GM18517 (cell line): ENCODE measurements at regions not wholly inside any gene's neighbourhood (a gene's known extent, or its start where the extent isn't known, plus 50 kb on each side); places are given as distances from the start of the nearest gene placed in this dataset.

Experiments
- ATAC-seq: cut with Tn5 transposase; IDR thresholded peaks from one replicate; pipeline ENCODE4 v1.9.1; 2021; ENCODE audit warnings: mild to moderate bottlenecking, moderate library complexity; ENCODE audit not compliant: unreplicated experiment

DNA sequence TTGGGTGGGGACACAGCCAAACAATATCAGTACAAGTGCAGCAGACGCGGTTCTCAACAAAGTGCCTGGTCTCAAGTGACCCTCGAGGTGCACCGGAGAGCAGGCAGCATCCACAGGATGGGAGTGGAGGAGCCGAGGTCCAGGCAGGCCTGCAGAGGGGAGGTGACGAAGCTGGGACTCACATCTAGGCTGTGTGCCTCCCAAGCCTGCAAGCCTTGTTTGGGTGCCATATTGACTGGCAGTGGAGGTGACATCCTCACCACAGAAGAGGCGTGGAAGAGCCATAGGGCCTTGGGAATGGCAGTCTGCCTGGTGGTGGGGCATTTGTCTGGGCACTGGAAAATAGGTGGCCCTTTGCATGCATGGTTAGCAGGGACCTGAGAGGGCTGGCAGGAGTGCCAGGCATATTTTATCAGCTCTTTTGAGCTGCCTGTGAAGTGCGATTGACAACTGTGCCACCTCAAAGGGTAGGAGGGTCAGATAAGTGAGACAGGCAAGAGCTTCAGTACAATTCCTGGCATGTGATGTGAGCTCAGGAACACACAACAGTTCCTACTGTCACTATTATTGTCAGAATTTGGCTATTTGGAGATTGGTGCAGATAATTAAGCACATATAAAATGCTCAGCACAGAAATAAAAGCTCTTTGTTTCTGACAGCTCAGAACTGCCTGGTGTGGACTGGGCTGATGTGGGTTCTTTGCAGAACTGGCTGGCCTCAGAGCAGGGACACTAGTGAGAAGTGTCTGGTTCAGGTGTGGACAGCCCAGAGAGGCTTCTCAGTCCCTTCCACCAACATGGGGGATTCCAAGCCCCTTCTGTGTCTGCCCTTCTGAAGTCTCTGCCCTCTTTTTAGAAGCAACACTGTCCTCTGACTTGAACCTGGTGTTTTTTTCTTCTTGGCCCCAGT lies 347.6 kb upstream of the AJAP1 start:
- no peak for ATAC-seq

DNA sequence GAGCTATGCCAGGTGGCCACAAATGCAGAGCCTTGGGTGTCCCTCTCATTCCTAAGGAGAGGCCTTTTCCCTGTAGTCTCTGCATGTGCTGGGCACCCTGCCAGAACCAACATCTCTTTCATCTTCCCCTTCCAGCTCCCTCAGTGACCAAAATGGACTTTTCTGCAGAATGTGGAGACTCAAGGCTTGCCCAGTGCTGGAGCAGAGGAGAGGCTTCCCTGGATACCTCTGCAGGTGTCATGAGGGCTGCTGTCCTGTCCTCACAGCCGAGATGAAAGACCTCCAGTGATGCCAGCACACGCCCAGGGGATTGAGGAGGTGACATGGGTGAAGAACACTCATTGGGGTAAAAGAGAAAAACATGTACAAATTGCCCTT lies 347.0 kb upstream of the AJAP1 start:
- ATAC-seq, result no peak

DNA sequence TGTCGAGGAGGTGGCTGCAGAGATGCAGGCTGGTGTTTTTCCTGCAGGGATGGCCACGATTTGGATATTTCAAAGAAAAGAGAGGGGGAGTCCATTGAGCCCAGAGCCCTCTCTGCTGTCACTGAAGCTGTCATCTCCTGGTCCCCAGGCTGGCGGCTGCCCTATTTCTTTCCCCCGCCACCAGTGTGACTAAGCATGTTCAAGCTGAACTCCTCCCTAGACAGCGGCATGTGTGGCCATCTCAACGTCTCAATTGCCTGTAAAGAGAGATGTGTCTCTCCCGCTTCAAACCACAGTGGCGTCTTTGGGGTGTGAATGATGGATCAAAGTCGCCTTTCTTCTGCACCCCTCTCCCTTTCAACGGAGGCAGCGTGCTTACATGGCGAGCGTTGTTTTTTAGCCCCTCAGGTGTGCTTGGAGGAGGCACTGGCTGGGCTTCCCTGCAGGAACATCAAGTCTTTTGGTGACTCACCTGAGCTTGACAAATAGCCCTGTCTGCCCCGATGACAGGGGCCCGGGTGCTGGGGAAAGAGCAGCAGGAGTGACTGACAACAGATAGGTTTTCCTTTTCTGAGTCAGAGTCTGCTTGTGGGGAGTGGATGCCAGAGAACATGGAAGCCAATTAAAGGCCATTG lies 346.4 kb upstream of the AJAP1 start:
- no peak for ATAC-seq

DNA sequence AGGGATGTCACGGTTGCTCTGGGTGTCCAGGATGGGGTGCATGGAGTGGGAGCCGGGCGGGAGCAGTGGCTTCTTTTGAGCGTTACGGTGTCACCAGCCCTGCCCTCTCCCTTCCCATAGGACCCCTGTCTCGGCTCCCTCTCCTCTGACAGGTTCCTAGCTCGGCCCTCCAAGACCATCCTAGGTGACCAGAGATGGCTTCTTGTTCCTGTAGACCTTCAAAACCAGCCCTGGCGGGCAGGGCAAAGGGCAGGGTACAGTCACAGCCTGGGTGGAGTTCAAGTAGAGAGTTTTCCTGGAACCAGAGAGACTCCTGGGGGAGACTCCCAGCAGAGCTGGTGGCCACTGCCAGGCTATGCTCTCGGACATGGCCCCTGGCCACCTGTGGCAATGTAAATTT lies 345.6 kb upstream of the AJAP1 start:
- ATAC-seq, result no peak

DNA sequence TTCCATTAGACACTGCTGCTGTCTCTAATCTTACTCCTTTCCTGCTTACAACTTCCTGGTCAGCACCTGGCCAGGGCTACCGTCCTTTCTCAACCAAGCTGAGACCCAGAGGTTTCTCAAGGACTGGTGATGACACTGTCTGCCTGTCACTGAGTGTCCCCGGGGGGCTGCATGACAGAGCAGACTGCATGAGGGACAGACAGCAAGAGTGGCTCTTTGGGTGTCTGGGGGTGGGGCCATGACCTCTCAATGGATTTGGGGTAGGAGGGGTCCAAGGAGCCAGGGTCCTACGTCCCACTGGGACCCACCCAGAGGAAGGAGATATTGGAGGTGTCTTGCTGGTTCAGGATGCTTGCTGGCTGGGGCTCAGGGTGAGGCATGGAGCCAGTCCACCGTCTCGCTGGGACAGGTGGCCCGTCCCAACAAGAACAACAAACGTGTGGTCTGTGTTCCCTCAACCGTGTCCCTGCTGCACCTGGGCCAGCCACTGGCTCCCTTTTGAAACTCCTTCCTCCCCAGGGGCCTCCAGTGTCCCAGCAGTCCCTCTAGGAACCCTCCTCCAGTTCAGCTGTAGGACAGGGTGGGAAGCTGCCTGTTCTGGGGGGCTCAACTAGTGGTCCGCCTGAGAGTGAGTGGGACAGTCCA lies 344.6 kb upstream of the AJAP1 start:
- ATAC-seq, result no peak

DNA sequence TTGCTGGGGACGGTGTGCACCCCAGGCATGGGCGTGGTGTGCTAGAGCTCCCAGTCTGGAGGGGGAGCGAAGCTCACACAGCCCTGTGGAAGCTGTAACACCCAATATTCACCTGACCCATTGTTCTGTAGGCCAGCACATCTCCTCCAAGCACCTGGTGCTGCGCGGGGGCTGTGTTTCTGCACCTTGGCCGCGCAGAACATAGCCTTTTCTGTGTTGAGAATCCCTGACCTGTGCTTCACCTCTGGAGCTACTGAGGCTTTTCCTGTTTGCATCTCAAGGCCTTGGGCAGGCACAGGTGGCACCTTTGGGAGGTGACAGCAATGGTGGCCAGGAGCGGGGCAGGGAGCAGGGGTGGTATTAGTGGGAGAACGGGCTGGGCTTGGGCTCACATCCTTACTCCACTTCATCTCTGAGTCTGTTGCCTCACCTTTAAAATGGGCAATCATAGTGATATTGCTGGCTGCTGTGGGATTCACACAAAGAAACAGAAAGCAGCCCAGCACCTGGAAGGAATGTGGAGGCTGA lies 343.9 kb upstream of the AJAP1 start:
- ATAC-seq, result no peak

DNA sequence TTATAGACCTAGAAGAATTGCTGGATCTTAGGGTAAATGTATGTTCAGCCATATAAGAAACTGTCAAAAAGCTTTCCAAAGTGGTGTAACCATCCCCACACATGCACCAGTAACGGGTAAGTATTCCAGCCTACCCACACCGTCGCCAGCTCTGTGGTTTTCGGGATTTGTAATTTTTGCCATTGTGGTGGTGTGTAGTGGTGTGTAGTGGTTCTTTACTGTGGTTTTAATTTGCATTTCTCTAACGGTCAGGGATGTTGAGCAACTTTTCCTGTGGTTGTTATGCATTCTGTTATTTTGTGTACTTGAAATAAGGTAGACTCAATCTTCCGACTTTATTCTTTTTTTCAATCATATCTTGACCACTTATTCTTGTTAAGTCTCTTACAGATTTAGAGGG lies 342.4 kb upstream of the AJAP1 start:
- ATAC-seq, result no peak

DNA sequence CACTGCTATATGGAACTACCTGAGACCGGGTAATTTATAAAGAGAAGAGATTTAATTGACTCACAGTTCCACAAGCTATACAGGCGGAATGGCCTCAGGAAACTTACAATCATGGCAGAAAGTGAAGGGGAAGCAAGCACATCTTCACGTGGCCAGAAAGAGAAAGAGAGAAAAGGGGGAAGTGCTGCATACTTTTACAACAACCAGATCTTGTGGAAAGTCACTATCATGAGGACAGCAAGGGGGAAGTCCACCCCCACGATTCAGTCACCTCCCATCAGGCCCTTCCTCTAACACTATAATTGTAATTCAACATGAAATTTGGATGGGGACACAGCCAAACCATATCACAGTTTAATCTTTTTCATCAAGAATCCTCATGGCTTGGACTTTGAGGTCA lies 339.2 kb upstream of the AJAP1 start:
- ATAC-seq, result no peak

DNA sequence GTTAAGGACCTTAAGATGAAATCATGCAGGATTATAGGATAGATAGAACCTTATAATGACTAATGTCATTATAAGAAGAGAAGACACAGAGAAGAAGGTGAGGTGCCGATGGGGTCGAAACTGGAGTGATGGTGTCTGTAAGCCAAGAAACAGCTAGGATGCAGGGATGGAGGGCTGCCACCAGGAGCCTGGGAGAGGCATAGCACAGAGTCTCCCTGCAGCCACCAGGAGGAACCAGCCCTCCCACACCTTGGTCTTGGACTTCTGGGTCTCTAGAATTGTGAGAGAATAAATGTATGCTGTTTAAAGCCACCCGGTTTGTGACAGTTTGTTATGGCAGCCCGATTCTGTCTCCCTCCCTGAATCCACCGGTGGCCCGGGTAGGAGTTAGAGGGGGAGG lies 337.2 kb upstream of the AJAP1 start:
- ATAC-seq, result no peak

DNA sequence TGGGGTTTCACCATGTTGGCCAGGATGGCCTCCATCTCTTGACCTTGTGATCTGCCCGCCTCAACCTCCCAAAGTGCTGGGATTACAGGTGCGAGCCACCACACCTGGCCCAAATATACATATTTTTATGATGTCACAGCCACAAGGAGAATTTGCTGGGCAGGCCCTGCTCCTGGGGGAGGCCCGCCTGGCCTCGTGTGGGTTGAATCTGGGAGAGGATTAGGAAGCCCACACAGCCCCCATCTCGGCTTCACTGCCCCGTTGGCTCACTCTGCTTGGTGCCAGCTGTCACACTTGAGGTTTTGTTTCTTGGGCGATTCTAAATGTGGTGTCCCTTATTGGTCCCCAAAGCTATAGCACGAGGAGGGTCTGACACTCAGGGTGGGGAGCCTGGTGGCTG lies 335.7 kb upstream of the AJAP1 start:
- ATAC-seq, result no peak

DNA sequence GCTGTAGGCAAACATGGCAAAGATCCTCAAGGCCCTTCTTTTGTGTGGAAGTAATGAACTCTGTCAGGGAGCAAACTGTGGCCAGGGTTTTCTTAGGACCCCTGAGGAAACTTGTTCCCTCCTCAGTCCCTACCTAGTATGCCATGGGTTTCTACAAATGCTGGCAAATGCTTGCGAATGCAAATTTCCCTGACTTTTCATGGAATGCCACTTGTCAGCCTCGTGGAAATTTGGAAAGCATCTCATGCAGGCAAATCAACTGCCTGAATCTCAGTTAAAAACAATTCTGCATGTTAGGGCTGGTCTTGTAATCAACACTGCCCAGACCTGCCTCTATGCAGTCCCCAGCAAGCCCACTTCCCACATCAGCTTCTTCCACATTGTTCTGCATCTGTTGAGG lies 334.9 kb upstream of the AJAP1 start:
- ATAC-seq, result no peak

DNA sequence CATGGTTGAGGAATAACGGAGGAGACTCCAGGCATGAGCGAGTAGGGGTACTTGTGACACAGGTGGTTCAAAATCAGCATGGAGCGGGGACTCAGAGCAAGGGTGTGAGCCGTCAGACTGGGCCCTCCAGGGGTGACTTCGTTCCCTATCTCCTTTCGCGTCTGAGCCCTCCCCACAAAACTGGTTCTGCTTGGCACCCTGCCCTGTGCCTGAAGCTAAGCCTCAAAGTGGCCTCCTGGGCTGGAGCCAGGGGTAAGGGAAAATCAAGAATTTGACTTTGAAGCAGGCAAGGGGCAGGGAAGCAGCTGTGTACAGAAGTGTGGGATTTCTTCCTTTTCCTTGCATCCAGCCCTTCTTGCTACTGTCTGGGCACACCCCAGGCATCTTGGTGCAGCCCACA lies 331.5 kb upstream of the AJAP1 start:
- ATAC-seq, result no peak

DNA sequence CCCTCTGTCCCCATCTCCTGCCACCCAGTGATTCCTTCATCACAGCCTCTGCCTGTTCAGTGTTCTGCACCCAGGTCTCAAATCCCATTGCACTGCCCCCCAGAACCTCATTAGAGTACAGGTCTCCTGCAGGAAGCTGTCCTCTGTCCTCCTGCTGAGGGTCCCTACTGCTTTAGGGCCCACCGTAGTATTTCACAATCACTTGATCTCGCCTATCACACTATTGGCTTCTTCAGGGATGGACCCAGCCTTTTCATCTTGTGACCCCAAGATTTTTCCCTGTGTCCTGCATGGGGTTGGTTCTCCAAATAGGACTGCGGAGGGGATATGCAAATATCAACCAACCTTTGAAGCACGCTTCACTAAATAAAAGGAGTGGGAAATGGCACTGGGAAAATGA lies 331.1 kb upstream of the AJAP1 start:
- ATAC-seq, result no peak

DNA sequence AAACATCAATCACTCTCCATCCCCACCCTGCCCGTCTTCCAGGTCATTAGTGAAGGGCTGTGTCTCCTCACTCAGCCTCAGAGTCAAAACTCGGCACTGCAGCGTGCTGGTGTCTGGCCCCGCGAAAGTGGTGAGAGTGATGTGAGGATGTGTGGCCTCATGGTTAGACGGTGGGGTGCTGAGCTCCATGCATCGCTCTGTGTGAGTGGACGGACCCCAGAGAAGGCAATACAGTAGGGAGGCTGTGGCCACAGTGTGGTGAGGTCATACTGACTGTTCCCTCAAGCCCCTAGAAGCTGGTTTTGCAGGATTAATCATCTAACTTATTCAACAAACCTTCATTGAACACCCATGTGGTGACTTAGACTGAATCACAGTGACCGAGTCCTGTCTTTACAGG lies 329.9 kb upstream of the AJAP1 start:
- ATAC-seq, result no peak

DNA sequence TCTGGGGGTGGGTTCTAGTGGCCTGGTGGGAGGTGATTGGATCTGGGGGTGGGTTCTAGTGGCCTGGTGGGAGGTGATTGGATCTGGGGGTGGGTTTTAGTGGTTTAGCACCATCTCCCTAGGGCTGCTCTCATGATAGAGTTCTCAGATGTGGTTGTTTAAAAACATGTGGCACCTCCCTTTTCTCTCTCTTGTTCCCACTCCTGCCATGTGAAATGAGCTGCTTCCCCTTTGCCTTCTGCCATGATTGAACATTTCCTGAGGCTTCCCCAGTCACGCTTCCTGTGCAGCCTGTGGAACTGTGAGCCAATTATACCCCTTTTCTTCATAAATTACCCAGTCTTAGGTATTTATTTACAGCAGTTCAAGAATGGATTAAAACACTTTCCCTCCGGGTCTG lies 327.3 kb upstream of the AJAP1 start:
- ATAC-seq, result no peak

DNA sequence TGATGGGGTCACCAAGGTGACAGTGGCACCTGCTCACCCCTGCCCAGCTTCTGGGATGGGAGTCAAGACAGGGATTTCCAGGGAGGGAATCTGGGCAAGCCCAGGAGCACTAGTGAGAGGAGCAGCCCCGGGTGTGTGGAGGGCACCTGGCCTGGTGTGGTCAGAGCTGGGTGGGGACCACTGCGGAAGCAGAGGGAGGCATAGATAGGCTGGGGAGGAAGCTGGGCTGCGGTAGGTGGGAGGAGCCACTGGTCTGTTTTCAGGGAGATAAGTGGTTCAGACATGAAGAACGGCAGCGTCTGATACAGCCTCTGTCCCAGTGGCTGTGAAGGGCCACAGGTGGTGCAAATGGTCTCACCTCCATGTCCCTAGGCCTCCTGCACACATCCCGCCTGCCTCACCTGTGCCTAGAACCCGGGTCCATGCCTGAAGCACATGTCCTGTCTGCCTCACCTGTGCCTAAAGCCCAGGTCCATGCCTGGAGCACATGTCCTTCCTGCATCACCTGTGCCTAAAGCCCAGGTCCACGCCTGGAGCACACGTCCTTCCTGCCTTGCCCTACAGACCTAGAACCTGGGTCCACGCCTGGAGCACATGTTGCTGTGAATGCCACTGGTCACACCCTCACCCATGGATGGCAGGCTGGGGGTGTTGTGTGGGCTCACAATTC lies 325.9 kb upstream of the AJAP1 start:
- no peak for ATAC-seq

DNA sequence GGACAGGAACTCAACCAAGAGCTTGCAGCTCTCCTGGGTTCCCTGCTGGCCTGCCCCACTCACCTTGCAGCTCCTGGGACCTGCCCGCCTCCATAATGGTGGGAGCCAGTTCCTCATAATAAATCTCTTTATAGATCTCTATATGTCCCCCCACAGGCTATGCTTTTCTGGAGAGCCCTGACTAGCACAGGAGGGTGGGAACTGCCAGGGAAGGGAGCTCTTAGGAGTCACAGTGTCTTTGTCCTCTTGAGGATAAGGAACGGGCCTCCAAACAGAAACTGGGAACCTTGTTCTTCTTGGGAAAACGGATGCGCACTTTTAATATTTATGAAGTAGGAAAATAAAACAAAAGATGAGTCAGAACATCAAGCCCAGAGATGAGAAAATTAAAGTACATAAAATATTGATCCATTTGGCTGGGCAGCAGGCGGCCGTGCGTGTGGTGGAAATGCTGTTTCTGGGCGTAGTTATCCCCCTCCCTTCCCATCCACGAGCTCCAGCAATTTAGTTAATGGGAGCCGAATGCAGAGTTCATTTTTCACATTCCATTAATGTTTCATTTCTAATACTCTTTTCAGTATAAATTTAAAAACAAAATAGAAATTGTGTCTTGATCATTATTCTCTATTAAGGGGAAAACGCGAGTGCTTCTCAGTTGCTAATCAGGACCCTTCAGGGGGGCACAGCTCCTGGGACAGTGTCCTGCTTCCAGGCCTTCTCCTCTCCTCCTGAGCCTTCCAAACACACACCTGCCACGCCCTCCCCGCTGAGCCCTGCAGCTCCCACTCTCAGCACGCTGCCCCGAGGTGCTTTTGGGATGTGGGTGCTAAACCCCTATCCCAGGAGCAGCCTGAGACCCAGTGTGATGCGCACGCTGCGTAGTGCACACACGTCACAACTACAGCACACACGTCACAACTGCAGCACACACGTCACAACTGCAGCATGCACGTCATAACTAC lies 323.3 kb upstream of the AJAP1 start:
- ATAC-seq, result no peak

DNA sequence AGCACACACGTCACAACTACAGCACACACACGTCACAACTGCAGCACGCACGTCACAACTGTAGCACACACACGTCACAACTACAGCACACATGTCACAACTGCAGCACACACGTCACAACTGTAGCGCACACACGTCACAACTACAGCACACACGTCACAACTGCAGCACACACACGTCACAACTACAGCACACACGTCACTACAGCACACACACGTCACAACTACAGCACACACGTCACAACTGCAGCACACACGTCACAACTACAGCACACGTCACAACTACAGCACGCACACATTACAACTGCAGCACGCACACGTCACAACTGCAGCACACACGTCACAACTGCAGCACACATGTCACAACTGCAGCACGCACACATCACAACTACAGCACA lies 322.6 kb upstream of the AJAP1 start:
- no peak for ATAC-seq

DNA sequence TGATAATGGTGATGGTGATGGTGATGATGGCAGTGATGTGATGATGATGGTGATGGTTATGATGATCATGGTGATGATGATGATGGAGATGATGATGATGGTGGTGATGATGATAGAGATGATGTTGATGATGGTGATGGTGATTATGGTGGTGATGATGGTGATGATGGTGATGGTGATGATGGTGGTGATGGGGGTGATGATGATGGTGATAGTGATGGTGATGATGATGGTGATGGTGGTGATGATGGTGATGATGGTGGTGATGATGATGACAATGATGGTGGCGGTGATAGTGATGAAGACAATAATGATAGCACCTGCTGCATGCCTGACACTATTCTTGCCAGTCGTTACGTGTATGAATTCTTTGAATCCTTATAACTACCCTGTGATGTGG lies 317.9 kb upstream of the AJAP1 start:
- no peak for ATAC-seq

DNA sequence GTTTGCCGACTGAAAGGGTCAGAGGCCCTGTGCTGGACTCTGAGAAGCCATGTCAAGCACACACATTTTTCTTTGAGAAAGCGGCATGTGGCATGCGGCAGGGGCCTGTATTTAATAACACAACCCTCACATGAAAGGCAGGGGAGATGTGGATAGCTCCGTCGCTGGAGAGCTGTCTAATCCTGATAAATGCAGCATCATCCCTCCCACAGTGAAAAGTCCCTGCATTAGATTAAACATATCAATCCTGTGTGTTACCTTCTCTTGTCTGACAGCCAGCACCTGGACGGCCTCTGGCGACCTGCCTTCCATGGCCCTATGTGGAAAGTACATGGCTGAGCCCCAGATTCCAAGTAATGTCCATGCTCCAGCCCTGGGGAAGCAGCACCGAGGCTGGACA lies 313.0 kb upstream of the AJAP1 start:
- ATAC-seq, result no peak
